ENCODE measurements at regions not wholly inside any gene's neighbourhood (a gene's known extent, or its start where the extent isn't known, plus 50 kb on each side); places are given as distances from the start of the nearest gene placed in this dataset.

GRCh38 chr2:11969774-11970173, 223.3 kb downstream of the LPIN1 start:
- no peak for TF ChIP-seq EZH2 (IDR thresholded peaks at IDR 0.05; ENCODE audit: low read length)
- TF ChIP-seq, protein P1, sequence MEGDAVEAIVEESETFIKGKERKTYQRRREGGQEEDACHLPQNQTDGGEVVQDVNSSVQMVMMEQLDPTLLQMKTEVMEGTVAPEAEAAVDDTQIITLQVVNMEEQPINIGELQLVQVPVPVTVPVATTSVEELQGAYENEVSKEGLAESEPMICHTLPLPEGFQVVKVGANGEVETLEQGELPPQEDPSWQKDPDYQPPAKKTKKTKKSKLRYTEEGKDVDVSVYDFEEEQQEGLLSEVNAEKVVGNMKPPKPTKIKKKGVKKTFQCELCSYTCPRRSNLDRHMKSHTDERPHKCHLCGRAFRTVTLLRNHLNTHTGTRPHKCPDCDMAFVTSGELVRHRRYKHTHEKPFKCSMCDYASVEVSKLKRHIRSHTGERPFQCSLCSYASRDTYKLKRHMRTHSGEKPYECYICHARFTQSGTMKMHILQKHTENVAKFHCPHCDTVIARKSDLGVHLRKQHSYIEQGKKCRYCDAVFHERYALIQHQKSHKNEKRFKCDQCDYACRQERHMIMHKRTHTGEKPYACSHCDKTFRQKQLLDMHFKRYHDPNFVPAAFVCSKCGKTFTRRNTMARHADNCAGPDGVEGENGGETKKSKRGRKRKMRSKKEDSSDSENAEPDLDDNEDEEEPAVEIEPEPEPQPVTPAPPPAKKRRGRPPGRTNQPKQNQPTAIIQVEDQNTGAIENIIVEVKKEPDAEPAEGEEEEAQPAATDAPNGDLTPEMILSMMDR (optimal IDR thresholded peaks at IDR 0.05 in 1 of 3, IDR thresholded peaks at IDR 0.05 in 1 of 3, conservative IDR thresholded peaks at IDR 0.05 in 1 of 3; ENCODE audit: extremely low read depth in 1 of 3, insufficient read depth in 2 of 3, low read length in 3 of 3) = no peak
